Testis (tissue), 2 donors: ENCODE measurements at regions not wholly inside any gene's neighbourhood (a gene's known extent, or its start where the extent isn't known, plus 50 kb on each side); places are given as distances from the start of the nearest gene placed in this dataset.

Experiments
- DNase-seq: peaks from one replicate; pipeline ENCODE4 v3.0.0-alpha.2; 2019
- H3K27ac ChIP-seq, 2 donors: fragments of 200-600 bp; sonication (generic); one replicate each; pipeline ENCODE4 v1.5.1; 2019
- H3K27me3 ChIP-seq: fragments of 200-600 bp; sonication (generic); one replicate; pipeline ENCODE4 v1.5.1; 2019
- H3K36me3 ChIP-seq: fragments of 200-600 bp; sonication (generic); one replicate; pipeline ENCODE4 v1.5.1; 2017; ENCODE audit warnings: low read depth; ENCODE audit errors: missing control alignments
- H3K4me1 ChIP-seq: fragments of 200-600 bp; sonication (generic); one replicate; pipeline ENCODE4 v1.5.1; 2019
- H3K4me3 ChIP-seq, 2 donors: fragments of 200-600 bp; sonication (generic); one replicate each; pipeline ENCODE4 v1.5.1; 2017 to 2019
- H3K9me3 ChIP-seq: fragments of 200-600 bp; sonication (generic); one replicate; pipeline ENCODE4 v1.5.1; 2017
- POLR2A ChIP-seq: fragments of 450-650 bp; IDR thresholded peaks from one replicate; pipeline ENCODE4 v1.6.1; 2017; ENCODE audit warnings: antibody characterized with exemption, mild to moderate bottlenecking, moderate library complexity
- WGBS, 2 donors: methylation state at CpG; one replicate each; pipeline ENCODE4 v1.1.5; 2018; 5-methylcytosine and 5-hydroxymethylcytosine counted together
- intact Hi-C: fragments of 100-400 bp; cut with DNase I; formaldehyde crosslinking; loops from one replicate; pipeline ENCODE4 v1.15.1; 2023; ENCODE audit warnings: low total_unique reads
- TF ChIP-seq, protein P1 (sequence below), 3 experiments: fragments of 450-650 bp in 2 of 3; fragments of 200-600 bp in 1 of 3; sonication (generic) in 1 of 3; IDR thresholded peaks; one replicate each; pipeline ENCODE4 v1.5.1; 2016 to 2019; ENCODE audit warnings: antibody characterized with exemption in 3 of 3, mild to moderate bottlenecking in 2 of 3, moderate library complexity in 1 of 3

GRCh38 chr2:105573910-105574655 is 170.6 kb upstream of the NCK2 start:
- TF ChIP-seq POLR2A: no peak
- TF ChIP-seq, protein P1, sequence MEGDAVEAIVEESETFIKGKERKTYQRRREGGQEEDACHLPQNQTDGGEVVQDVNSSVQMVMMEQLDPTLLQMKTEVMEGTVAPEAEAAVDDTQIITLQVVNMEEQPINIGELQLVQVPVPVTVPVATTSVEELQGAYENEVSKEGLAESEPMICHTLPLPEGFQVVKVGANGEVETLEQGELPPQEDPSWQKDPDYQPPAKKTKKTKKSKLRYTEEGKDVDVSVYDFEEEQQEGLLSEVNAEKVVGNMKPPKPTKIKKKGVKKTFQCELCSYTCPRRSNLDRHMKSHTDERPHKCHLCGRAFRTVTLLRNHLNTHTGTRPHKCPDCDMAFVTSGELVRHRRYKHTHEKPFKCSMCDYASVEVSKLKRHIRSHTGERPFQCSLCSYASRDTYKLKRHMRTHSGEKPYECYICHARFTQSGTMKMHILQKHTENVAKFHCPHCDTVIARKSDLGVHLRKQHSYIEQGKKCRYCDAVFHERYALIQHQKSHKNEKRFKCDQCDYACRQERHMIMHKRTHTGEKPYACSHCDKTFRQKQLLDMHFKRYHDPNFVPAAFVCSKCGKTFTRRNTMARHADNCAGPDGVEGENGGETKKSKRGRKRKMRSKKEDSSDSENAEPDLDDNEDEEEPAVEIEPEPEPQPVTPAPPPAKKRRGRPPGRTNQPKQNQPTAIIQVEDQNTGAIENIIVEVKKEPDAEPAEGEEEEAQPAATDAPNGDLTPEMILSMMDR (IDR thresholded peaks at IDR 0.05): no peak
- 39 to 54% methylated on average over 8 of the region's 8 CpGs for WGBS, 2 donors
- Histone ChIP-seq H3K36me3 (no peaks in the 10 kb centered on the region), H3K9me3 (no peaks in the 10 kb centered on the region), H3K4me1 (peaks cover 24% of the 10 kb centered on the region), H3K27me3 (no peaks in the 10 kb centered on the region), H3K27ac (no peak overlapping the region), H3K4me3 (no peak overlapping the region)
- intact Hi-C loops: no loop called here
- no peak for DNase-seq

GRCh38 chr2:105573490-105573889 is 171.2 kb upstream of the NCK2 start:
- intact Hi-C loops: no loop called here
- TF ChIP-seq, protein P1 (IDR thresholded peaks at IDR 0.05): no peak
- no peak for TF ChIP-seq POLR2A
- Histone ChIP-seq H3K9me3 (no peaks in the 10 kb centered on the region), H3K27me3 (no peaks in the 10 kb centered on the region), H3K4me3 (no peak overlapping the region), H3K36me3 (no peaks in the 10 kb centered on the region), H3K27ac (no peak overlapping the region), H3K4me1 (peaks cover 27% of the 10 kb centered on the region)
- WGBS, 2 donors: 38 to 59% methylated on average over 5 of the region's 5 CpGs
- no peak for DNase-seq

DNA sequence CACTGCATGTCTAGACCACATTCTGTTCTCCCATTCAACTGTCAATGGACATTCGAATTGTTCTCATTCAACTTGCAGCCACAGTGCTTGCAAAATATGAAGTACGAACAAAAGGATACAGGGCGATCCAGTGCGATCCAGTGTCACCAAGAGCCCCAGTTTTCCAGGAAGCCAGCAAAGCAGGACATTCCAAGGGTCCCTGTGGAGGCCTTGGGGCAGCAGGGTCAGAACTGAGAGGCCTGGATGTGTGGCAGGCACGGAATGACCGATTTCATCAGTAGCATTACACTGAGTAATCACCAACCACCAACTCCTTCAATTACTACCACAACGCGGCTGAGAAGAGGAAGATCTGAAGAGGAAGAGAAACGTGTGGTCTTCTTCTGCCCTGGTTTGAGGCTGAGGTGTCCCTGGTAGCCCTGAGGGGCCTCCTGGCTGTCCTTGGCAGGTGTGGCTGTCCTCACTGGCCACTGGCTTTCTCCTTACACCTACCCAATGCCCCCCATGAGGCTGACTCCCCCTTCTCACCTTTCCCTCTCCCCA is 172.7 kb upstream of the FHL2 start:
- Histone ChIP-seq H3K27me3 (no peaks in the 10 kb centered on the region), H3K4me3 (no peak overlapping the region), H3K27ac (no peak overlapping the region), H3K9me3 (no peaks in the 10 kb centered on the region), H3K4me1 (peaks cover 24% of the 10 kb centered on the region), H3K36me3 (no peaks in the 10 kb centered on the region)
- WGBS, 2 donors: 70 to 84% methylated on average over 8 of the region's 9 CpGs
- intact Hi-C loops: no loop called here
- TF ChIP-seq, protein P1 (IDR thresholded peaks at IDR 0.05): no peak
- no peak for TF ChIP-seq POLR2A
- DNase-seq: no peak

GRCh38 chr2:105570757-105571156 is 171.9 kb upstream of the FHL2 start:
- Histone ChIP-seq H3K27ac (no peak overlapping the region), H3K9me3 (no peaks in the 10 kb centered on the region), H3K36me3 (no peaks in the 10 kb centered on the region), H3K27me3 (no peaks in the 10 kb centered on the region), H3K4me1 (peaks cover 17% of the 10 kb centered on the region), H3K4me3 (no peak overlapping the region)
- intact Hi-C loops: no loop called here
- no peak for DNase-seq
- WGBS, 2 donors: 97 to 100% methylated on average over 4 of the region's 4 CpGs
- TF ChIP-seq POLR2A: no peak
- TF ChIP-seq, protein P1 (IDR thresholded peaks at IDR 0.05): no peak

- Histone ChIP-seq H3K4me3 (no peak overlapping the region), H3K27me3 (no peaks in the 10 kb centered on the region), H3K36me3 (no peaks in the 10 kb centered on the region), H3K27ac (no peak overlapping the region), H3K9me3 (no peaks in the 10 kb centered on the region), H3K4me1 (peaks cover 16% of the 10 kb centered on the region)
- TF ChIP-seq, protein P1 (IDR thresholded peaks at IDR 0.05): no peak
- TF ChIP-seq POLR2A: no peak
- 81 to 93% methylated on average over 7 to 8 of the region's 8 CpGs for WGBS, 2 donors
- intact Hi-C loops: no loop called here
- DNase-seq: no peak
Observed at GRCh38 chr2:105570326-105570725, 171.5 kb upstream of the FHL2 start.
